Central memory CD8-positive, alpha-beta T cell (primary cell): ENCODE measurements at regions not wholly inside any gene's neighbourhood (a gene's known extent, or its start where the extent isn't known, plus 50 kb on each side); places are given as distances from the start of the nearest gene placed in this dataset.

ENCODE experiments used
- ATAC-seq: fragments of 150-1000 bp; cut with Tn5 transposase; replicated peaks from 2 replicates; pipeline ENCODE4 v1.10.0; 2022; ENCODE audit warnings: mild to moderate bottlenecking, moderate FRiP score, moderate number of reproducible peaks; ENCODE audit not compliant: poor library complexity, severe bottlenecking; ENCODE audit errors: extremely low read depth
- DNase-seq, 2 donors: peaks; one replicate each; pipeline ENCODE4 v3.0.0; 2021; ENCODE audit warnings: low spot score in 2 of 2
- H3K27ac Mint-ChIP-seq: one replicate; pipeline ENCODE4 v1.8.0; 2022; ENCODE audit warnings: low read depth, mild to moderate bottlenecking, moderate library complexity, mixed read lengths
- H3K27me3 Mint-ChIP-seq: one replicate; pipeline ENCODE4 v1.8.0; 2022; ENCODE audit warnings: mixed read lengths
- H3K36me3 Mint-ChIP-seq: one replicate; pipeline ENCODE4 v1.8.0; 2022; ENCODE audit warnings: mild to moderate bottlenecking, moderate library complexity, mixed read lengths; ENCODE audit not compliant: insufficient read depth
- H3K4me1 Mint-ChIP-seq: one replicate; pipeline ENCODE4 v1.8.0; 2022; ENCODE audit warnings: mixed read lengths
- H3K4me3 Mint-ChIP-seq: one replicate; pipeline ENCODE4 v1.8.0; 2022; ENCODE audit warnings: mild to moderate bottlenecking, moderate library complexity, mixed read lengths
- H3K9me3 Mint-ChIP-seq: one replicate; pipeline ENCODE4 v1.8.0; 2022; ENCODE audit warnings: mixed read lengths

DNA sequence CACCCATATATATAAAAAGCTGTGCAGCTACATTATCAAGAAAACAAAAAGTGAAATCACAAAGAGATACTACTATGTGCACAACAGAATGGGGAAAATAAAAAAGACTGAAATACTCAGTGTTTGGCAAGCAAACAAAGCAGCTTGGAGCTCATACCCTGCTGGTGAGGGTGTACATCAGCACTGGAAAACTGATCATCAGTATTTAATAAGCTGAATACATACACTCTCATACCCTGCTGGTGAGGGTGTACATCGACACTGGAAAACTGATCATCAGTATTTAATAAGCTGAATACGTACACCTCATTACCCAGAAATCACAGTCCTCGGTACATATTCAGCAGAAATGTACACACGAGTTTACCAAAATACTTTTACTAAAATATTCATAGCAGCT, 220.8 kb downstream of the SPP2 start:
- no peaks in the 10 kb centered on the region for H3K27me3 Mint-ChIP-seq
- peak overlapping the region; percentile 80 for H3K27ac Mint-ChIP-seq
- no peak for DNase-seq
- H3K36me3 Mint-ChIP-seq = peaks cover 4% of the 10 kb centered on the region
- no peak for ATAC-seq
- H3K9me3 Mint-ChIP-seq = no peaks in the 10 kb centered on the region
- no peak overlapping the region for H3K4me3 Mint-ChIP-seq
- peaks cover 60% of the 10 kb centered on the region for H3K4me1 Mint-ChIP-seq

DNA sequence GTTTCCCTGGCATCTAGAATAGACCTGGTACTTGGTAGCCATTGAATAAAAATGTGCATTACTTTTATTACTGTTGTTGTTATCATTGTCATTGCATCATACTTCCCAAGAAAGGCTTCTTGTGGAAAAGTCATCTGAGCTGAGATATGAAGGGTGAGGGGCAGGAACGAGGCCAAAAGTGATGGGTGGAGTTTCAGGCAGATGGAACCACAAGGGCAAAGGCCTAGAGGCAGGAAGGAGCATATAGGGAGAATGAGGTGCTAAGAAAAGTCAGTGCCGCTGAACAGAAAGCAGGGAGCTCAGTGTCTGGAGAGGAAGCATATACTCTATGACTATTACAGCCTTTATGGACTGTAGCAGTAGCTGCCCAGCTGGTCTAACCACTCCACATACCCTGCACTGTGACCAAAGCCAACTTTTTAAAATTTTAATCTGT, 219.3 kb downstream of the SPP2 start:
- no peak for DNase-seq
- Mint-ChIP-seq H3K27me3 (no peaks in the 10 kb centered on the region), H3K4me1 (peaks cover 60% of the 10 kb centered on the region), H3K27ac (no peak overlapping the region), H3K4me3 (no peak overlapping the region), H3K9me3 (no peaks in the 10 kb centered on the region), H3K36me3 (peaks cover 3% of the 10 kb centered on the region)
- ATAC-seq = no peak

DNA sequence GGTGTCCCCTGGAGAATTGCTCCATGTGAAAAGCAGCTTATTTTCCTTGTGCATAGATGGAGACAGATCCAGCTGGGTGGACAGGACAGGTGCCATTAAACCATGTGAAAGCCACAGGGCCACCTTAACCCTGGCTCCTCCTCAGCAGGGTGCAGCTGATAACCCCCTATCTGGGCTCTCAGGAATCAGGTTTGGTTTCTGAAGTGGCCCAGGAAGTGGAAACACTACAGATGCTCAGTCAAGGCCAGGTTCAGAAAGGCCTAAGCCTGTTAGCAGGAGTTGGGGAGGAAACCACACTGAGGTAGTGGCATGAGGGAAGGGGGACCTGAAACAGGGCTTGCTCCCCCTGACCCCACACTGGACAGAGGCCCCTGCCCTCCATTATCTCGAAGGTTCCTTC, 217.0 kb downstream of the SPP2 start:
- H3K36me3 Mint-ChIP-seq = peaks cover 3% of the 10 kb centered on the region
- ATAC-seq (no peak), DNase-seq (no peak)
- no peaks in the 10 kb centered on the region for H3K9me3 Mint-ChIP-seq
- no peak overlapping the region for H3K4me3 Mint-ChIP-seq
- H3K27ac Mint-ChIP-seq = no peak overlapping the region
- peaks cover 40% of the 10 kb centered on the region for H3K4me1 Mint-ChIP-seq
- no peaks in the 10 kb centered on the region for H3K27me3 Mint-ChIP-seq

DNA sequence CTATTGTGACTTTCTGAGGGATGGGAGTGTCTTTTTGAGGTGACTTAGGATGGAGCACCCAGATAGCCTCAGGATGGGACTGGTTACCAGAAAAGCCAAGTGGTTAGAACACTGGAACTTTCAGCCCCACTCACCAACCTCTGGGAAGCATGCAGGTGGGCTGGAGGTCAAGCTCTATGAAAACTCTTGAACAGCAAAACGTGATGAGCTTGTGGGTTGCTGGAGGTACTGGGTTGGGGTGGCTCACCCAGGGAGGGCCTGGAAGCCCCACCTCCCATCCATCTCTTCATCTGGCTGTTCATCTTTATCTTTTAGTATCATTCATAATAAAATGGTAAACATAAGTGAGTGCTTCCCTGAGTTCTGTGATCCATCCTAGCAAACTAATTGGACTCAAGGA, 216.4 kb downstream of the SPP2 start:
- peaks cover 34% of the 10 kb centered on the region for H3K4me1 Mint-ChIP-seq

DNA sequence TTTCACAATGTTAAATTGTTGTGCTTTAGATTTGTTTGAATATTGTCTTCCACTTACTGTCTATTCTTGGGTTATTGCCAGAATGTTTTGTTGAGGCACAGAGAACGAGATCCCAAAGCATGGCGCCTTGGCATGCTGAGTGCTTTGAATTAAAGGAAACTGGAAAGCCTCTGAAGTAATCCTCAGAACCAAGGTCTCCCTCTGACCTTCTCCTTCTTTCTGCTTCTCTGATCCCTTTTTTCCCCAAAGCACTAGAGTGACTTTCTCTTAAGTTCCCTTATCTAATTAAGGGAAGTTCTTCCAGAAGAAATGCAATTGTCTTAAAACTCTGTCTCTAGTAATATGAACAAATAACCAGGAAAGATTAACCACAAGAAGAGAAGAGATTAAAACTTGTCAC, 214.7 kb downstream of the SPP2 start:
- peaks cover 26% of the 10 kb centered on the region for H3K4me1 Mint-ChIP-seq
- no peaks in the 10 kb centered on the region for H3K27me3 Mint-ChIP-seq
- H3K9me3 Mint-ChIP-seq = no peaks in the 10 kb centered on the region
- H3K4me3 Mint-ChIP-seq = no peak overlapping the region
- ATAC-seq (no peak), DNase-seq (no peak)
- no peak overlapping the region for H3K27ac Mint-ChIP-seq
- peaks cover 2% of the 10 kb centered on the region for H3K36me3 Mint-ChIP-seq

More for the DNA sequence above, 216.4 kb downstream of the SPP2 start:
- DNase-seq = no peak
- H3K9me3 Mint-ChIP-seq = no peaks in the 10 kb centered on the region
- no peak overlapping the region for H3K4me3 Mint-ChIP-seq
- no peak overlapping the region for H3K27ac Mint-ChIP-seq
- peaks cover 2% of the 10 kb centered on the region for H3K36me3 Mint-ChIP-seq
- ATAC-seq = no peak
- H3K27me3 Mint-ChIP-seq = no peaks in the 10 kb centered on the region

DNA sequence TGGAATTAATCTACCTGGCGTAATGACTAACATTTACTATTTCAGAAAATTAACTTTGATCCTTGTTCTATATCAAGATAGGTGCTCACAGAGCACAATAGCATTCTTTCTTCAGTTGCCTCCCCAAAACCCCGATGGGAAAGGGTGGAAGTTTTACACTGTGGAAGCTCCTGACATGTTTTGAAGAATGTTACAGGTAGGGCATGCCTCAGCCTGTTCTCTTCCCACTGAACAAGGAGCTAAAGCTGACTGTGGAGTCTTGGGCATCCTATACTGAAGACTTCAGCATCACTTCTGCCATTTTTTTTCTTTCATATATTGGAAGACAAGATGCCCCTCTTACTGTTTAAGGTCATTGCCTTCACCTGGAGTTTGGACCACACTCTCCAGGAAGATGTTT, 211.2 kb downstream of the SPP2 start:
- ATAC-seq = no peak
- peaks cover 12% of the 10 kb centered on the region for H3K4me1 Mint-ChIP-seq

DNA sequence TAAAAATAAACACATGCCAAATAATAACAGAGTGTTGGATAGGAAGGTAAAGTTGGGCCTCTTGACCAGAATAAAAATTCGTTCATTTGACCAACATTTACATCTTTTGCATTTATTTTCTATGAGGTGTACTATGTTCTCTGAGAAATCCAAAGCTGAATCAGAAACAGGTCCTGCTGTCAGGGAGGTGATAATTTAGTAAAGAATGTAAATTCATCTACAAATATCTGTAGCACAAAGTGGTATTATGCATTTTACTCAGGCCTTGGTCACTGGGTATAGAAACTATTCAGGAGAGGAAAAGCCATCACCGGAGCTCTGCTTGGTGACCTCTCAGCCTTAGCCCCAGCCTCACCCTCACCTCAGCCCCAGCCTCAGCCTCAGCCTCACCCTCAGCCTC, 208.9 kb downstream of the SPP2 start:
- Mint-ChIP-seq H3K36me3 (no peaks in the 10 kb centered on the region), H3K27ac (peak overlapping the region; percentile 76), H3K4me1 (peaks cover 14% of the 10 kb centered on the region), H3K4me3 (no peak overlapping the region), H3K9me3 (no peaks in the 10 kb centered on the region), H3K27me3 (no peaks in the 10 kb centered on the region)
- DNase-seq (no peak), ATAC-seq (no peak)

More for the DNA sequence above, 211.2 kb downstream of the SPP2 start:
- no peaks in the 10 kb centered on the region for H3K9me3 Mint-ChIP-seq
- no peaks in the 10 kb centered on the region for H3K36me3 Mint-ChIP-seq
- DNase-seq = no peak
- H3K4me3 Mint-ChIP-seq = no peak overlapping the region
- no peaks in the 10 kb centered on the region for H3K27me3 Mint-ChIP-seq
- H3K27ac Mint-ChIP-seq = no peak overlapping the region

DNA sequence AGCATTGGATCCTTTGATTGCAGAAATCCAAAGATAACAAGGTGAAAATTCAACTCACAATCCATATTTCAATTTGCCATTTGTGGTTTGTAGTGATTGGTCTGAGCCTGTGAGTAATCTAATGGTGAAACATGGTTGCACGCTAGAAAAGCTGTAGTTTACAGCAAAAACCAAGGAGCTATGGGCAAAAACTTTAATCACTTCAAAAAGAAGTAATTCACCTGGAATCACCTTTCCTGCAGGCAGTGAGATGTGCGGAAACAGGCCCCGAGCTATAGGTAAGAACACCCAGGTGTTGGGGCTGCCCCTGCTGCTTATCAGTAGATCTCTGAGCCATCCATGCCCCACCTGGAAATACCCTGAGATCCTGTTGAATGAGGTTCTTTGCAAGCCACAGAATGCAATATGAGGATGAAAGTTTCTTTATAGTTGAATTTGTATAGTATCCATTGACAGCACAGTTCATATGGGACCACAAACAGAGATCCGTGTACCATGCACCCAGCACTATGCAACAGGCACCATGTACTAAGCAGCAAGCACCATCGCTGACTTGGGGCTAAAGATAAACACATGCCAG, 208.2 kb downstream of the SPP2 start:
- ATAC-seq = no peak
- Mint-ChIP-seq H3K36me3 (no peaks in the 10 kb centered on the region), H3K9me3 (no peaks in the 10 kb centered on the region), H3K4me3 (no peak overlapping the region), H3K4me1 (peaks cover 14% of the 10 kb centered on the region), H3K27ac (no peak overlapping the region), H3K27me3 (no peaks in the 10 kb centered on the region)
- no peak for DNase-seq

DNA sequence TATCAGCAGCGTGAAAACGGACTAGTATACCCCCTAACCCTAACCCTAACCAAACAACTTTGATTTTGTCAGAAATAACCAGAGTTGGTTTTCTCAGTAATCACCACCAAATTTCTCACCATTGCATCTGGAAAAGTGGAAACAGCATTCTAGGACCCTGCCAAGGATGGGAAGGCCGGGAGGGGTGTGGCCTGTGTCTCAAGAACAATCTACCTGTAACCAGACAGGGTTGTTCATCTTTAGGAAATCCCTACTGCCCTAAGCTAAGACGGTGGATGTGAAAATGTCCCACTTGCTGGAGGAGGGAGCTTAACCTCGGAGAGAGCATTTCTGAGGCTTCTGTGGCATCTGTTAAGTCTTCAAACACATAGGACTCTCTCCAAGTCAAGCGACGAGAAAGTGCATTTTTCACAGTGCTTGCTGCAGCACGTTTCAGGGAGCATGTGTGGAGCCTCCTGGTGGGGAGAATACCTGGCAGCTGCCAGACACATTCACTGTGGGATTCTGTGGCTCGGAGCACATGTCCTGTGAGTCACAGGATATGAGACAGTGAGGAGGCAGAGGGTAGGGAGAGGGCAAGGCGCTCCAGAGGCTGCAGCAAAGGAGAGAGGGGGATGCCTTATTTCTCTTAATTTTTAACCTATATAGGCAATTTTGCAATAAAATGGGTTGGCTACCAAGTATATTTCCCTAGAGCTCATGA, 207.5 kb downstream of the SPP2 start:
- Mint-ChIP-seq H3K27ac (no peak overlapping the region), H3K4me1 (peaks cover 14% of the 10 kb centered on the region), H3K27me3 (no peaks in the 10 kb centered on the region), H3K4me3 (no peak overlapping the region), H3K9me3 (no peaks in the 10 kb centered on the region), H3K36me3 (no peaks in the 10 kb centered on the region)
- ATAC-seq (no peak), DNase-seq (no peak)

DNA sequence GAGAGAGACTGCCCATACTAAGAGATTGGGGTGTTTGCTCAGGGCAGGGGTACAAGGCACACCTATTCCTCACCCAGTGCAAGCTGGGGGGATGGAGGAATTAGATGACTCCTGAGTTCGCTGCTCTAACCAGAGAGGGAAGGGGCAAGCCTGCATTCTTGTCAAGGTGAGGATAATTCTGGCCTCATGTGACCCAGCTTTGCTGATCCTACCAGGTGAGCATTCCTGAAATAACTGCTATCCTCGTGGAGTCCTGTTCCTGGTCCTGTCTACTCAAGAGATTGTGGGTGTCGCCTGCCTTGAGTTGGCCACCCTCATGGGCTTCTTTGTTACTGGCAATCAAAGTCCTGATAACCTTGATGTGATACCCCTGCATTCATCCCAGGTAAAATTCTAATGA, 206.0 kb downstream of the SPP2 start:
- Mint-ChIP-seq H3K9me3 (no peaks in the 10 kb centered on the region), H3K4me3 (no peak overlapping the region), H3K36me3 (no peaks in the 10 kb centered on the region), H3K4me1 (peaks cover 14% of the 10 kb centered on the region), H3K27ac (no peak overlapping the region), H3K27me3 (no peaks in the 10 kb centered on the region)
- no peak for ATAC-seq
- DNase-seq = no peak

DNA sequence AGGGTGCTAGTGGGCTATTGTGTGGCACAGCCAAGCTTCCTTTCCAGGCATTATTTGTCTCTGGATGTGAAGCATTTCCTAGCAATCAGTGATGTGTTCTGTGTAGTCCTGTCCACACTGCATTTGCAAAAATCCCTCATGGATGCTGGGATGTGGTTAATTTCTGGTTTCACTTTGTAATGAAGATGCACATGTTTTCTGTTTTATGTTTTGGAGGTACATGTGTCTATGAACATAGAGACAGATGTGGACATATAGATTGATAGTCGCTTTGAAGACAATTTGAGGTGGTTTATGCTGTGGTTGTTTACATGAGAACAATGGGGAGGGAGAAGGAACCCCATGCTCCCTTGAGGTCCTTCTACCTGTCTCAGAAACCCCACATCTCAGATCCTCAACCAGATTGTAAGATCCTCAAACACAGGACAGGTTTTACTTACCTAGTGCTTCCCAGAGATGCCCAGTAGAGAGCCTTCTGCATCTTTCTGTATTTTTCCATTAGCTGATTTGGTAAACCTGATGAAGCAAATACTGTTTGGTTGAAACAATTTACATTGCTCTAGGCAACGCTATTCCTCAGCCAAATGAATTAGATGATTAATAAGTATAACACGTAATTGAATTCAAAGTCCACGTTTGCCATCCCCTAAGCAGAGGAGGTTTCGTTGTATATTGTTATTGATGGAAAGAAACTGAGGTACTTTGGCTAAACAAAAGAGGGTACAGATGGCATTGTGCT, 204.4 kb downstream of the SPP2 start:
- H3K4me1 Mint-ChIP-seq = peaks cover 9% of the 10 kb centered on the region
- H3K4me3 Mint-ChIP-seq = no peak overlapping the region
- H3K36me3 Mint-ChIP-seq = no peaks in the 10 kb centered on the region
- no peaks in the 10 kb centered on the region for H3K27me3 Mint-ChIP-seq
- no peak for DNase-seq
- no peak overlapping the region for H3K27ac Mint-ChIP-seq
- no peaks in the 10 kb centered on the region for H3K9me3 Mint-ChIP-seq
- ATAC-seq = no peak

DNA sequence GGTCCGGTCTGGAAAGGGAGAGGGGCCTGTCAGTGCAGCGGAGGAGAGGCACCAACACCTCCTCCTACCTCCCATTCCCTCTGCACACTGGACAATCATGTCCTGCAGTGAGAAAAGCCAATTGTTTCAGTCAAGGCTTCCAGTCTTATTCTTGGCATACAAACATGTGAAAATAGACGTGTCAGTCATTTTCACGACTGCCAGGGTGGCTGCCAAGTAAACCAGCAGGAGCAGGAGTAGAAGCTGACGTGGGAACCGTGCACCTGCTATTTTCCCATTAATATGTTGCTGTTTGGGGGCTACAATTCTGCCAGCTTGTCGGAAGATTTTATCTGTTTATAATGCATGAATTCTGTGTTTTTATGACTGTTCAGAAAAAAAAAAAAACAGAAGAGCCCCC, 202.3 kb downstream of the SPP2 start:
- no peak for DNase-seq
- Mint-ChIP-seq H3K4me1 (peaks cover 9% of the 10 kb centered on the region), H3K27me3 (no peaks in the 10 kb centered on the region), H3K36me3 (no peaks in the 10 kb centered on the region), H3K9me3 (no peaks in the 10 kb centered on the region), H3K4me3 (no peak overlapping the region), H3K27ac (no peak overlapping the region)
- no peak for ATAC-seq
